A549 (cell line): ENCODE measurements at regions not wholly inside any gene's neighbourhood (a gene's known extent, or its start where the extent isn't known, plus 50 kb on each side); places are given as distances from the start of the nearest gene placed in this dataset.

Experiments used
- CEBPB ChIP-seq, 2 experiments: fragments of >200 bp in 1 of 2; sonication (Bioruptor Twin) in 1 of 2; formaldehyde crosslinking in 1 of 2; IDR thresholded peaks; 2 replicates each; pipeline ENCODE4 v1.6.1; 2012 to 2016
- EP300 ChIP-seq, 2 experiments: fragments of >200 bp; sonication (Bioruptor Twin); formaldehyde crosslinking; IDR thresholded peaks; 2 replicates in 1 of 2; 3 replicates in 1 of 2; pipeline ENCODE4 v1.6.1; 2016 to 2017
- FOSL2 ChIP-seq, 2 experiments: fragments of 450-650 bp in 1 of 2; fragments of >200 bp in 1 of 2; sonication (Bioruptor Twin) in 1 of 2; formaldehyde crosslinking; IDR thresholded peaks; 2 replicates each; pipeline versions ENCODE4 v1.5.0 to v1.6.1; 2016 to 2020; ENCODE audit warnings: mild to moderate bottlenecking in 1 of 2, moderate library complexity in 1 of 2
- MAFK ChIP-seq: fragments of 450-650 bp; IDR thresholded peaks from 2 replicates; pipeline ENCODE4 v1.6.1; 2014; ENCODE audit not compliant: partially characterized antibody
- MAX ChIP-seq: IDR thresholded peaks from 2 replicates; pipeline ENCODE4 v1.6.1; 2012
- MAZ ChIP-seq: fragments of 150-350 bp; IDR thresholded peaks from 2 replicates; pipeline ENCODE4 v1.6.1; 2014; ENCODE audit warnings: antibody characterized with exemption, low read depth, low read length, borderline replicate concordance
- NPAS2 ChIP-seq: fragments of 250-450 bp; sonication (Bioruptor Pico); IDR thresholded peaks from 2 replicates; pipeline ENCODE4 v1.8.0; 2022; ENCODE audit warnings: mild to moderate bottlenecking, moderate library complexity, borderline replicate concordance
- POLR2A ChIP-seq: IDR thresholded peaks from 2 replicates; pipeline ENCODE4 v1.6.1; 2012; ENCODE audit warnings: mild to moderate bottlenecking, low read length
- POLR2AphosphoS2 ChIP-seq: conservative IDR thresholded peaks from 2 replicates; pipeline ENCODE4 v1.6.1; 2012; ENCODE audit warnings: low read length, improper control_type of control experiment, inconsistent platforms
- RAD21 ChIP-seq, 2 experiments: fragments of >200 bp in 1 of 2; sonication (Bioruptor Twin) in 1 of 2; formaldehyde crosslinking in 1 of 2; IDR thresholded peaks in 1 of 2; conservative IDR thresholded peaks in 1 of 2; 2 replicates in 1 of 2; 3 replicates in 1 of 2; pipeline ENCODE4 v1.6.1; 2012 to 2018; ENCODE audit warnings: inconsistent platforms in 1 of 2
- TF ChIP-seq, protein P1 (sequence below): fragments of >200 bp; sonication (Bioruptor Twin); formaldehyde crosslinking; IDR thresholded peaks from 3 replicates; pipeline ENCODE4 v1.5.1; 2016
- TF ChIP-seq, protein P2 (sequence below): fragments of 450-650 bp; IDR thresholded peaks from 2 replicates; pipeline ENCODE4 v1.6.1; 2014; ENCODE audit warnings: antibody characterized with exemption

GRCh38 chr14:101078892-101079221 is 175.3 kb upstream of the RTL1 start:
- TF ChIP-seq, protein P1, sequence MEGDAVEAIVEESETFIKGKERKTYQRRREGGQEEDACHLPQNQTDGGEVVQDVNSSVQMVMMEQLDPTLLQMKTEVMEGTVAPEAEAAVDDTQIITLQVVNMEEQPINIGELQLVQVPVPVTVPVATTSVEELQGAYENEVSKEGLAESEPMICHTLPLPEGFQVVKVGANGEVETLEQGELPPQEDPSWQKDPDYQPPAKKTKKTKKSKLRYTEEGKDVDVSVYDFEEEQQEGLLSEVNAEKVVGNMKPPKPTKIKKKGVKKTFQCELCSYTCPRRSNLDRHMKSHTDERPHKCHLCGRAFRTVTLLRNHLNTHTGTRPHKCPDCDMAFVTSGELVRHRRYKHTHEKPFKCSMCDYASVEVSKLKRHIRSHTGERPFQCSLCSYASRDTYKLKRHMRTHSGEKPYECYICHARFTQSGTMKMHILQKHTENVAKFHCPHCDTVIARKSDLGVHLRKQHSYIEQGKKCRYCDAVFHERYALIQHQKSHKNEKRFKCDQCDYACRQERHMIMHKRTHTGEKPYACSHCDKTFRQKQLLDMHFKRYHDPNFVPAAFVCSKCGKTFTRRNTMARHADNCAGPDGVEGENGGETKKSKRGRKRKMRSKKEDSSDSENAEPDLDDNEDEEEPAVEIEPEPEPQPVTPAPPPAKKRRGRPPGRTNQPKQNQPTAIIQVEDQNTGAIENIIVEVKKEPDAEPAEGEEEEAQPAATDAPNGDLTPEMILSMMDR = no peak
- TF ChIP-seq NPAS2 (CRISPR knock-in tag) (no peak), EP300 (IDR thresholded peaks at IDR 0.05) (no peak), POLR2A (no peak), FOSL2 (IDR thresholded peaks at IDR 0.05) (no peak), FOSL2 (CRISPR knock-in tag; IDR thresholded peaks at IDR 0.05) (no peak), POLR2AphosphoS2 (no peak), RAD21 (conservative IDR thresholded peaks at IDR 0.05 in 1 of 2, IDR thresholded peaks at IDR 0.05 in 1 of 2) (no peak), MAX (no peak), MAFK (no peak), MAZ (no peak), CEBPB (IDR thresholded peaks at IDR 0.05) (no peak)
- TF ChIP-seq, protein P2, sequence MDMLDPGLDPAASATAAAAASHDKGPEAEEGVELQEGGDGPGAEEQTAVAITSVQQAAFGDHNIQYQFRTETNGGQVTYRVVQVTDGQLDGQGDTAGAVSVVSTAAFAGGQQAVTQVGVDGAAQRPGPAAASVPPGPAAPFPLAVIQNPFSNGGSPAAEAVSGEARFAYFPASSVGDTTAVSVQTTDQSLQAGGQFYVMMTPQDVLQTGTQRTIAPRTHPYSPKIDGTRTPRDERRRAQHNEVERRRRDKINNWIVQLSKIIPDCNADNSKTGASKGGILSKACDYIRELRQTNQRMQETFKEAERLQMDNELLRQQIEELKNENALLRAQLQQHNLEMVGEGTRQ = no peak
